CD4-positive, alpha-beta T cell treated with Interleukin-15 for 4 hours (primary cell): ENCODE measurements at regions not wholly inside any gene's neighbourhood (a gene's known extent, or its start where the extent isn't known, plus 50 kb on each side); places are given as distances from the start of the nearest gene placed in this dataset.

Experiments used
- DNase-seq: peaks from one replicate; pipeline ENCODE4 v3.0.0-alpha.2; 2020; ENCODE audit warnings: low spot score

- no peak for DNase-seq
Measured at GRCh38 chr4:106676173-106676921, 307.8 kb upstream of the GIMD1 start.

GRCh38 chr4:106671716-106672115, 303.1 kb upstream of the GIMD1 start:
- no peak for DNase-seq

GRCh38 chr4:106670976-106671375, 302.4 kb upstream of the GIMD1 start:
- DNase-seq, result no peak

- DNase-seq, result no peak
Measured at GRCh38 chr4:106659371-106659770, 290.8 kb upstream of the GIMD1 start.

GRCh38 chr4:106652095-106652494, 283.5 kb upstream of the GIMD1 start:
- DNase-seq, result no peak

GRCh38 chr4:106650701-106651100, 282.1 kb upstream of the GIMD1 start:
- DNase-seq, result no peak

GRCh38 chr4:106647451-106647850, 278.9 kb upstream of the GIMD1 start:
- no peak for DNase-seq

GRCh38 chr4:106629268-106629625, 260.7 kb upstream of the GIMD1 start:
- DNase-seq, result no peak

GRCh38 chr4:106628586-106629267, 260.1 kb upstream of the GIMD1 start:
- no peak for DNase-seq

- DNase-seq, result no peak
Measured at GRCh38 chr4:106627051-106627450, 258.5 kb upstream of the GIMD1 start.

- DNase-seq, result no peak
Measured at GRCh38 chr4:106624671-106625070, 256.1 kb upstream of the GIMD1 start.

GRCh38 chr4:106618956-106619355, 250.4 kb upstream of the GIMD1 start:
- no peak for DNase-seq

- DNase-seq, result no peak
Measured at GRCh38 chr4:106615961-106616360, 247.4 kb upstream of the GIMD1 start.

GRCh38 chr4:106615410-106615945, 246.9 kb upstream of the GIMD1 start:
- DNase-seq, result no peak

- DNase-seq, result no peak
Measured at GRCh38 chr4:106614441-106614840, 245.9 kb upstream of the GIMD1 start.

GRCh38 chr4:106609917-106610316, 241.3 kb upstream of the GIMD1 start:
- DNase-seq, result no peak

- DNase-seq, result no peak
Measured at GRCh38 chr4:106607558-106607957, 239.0 kb upstream of the GIMD1 start.

GRCh38 chr4:106604319-106605051, 235.9 kb upstream of the GIMD1 start:
- DNase-seq, result no peak

- no peak for DNase-seq
Measured at GRCh38 chr4:106603471-106603870, 234.9 kb upstream of the GIMD1 start.

- DNase-seq, result no peak
Measured at GRCh38 chr4:106602711-106603110, 234.1 kb upstream of the GIMD1 start.

- no peak for DNase-seq
Measured at GRCh38 chr4:106601519-106601918, 232.9 kb upstream of the GIMD1 start.

- no peak for DNase-seq
Measured at GRCh38 chr4:106595906-106596305, 227.3 kb upstream of the GIMD1 start.
